ENCODE measurements at regions not wholly inside any gene's neighbourhood (a gene's known extent, or its start where the extent isn't known, plus 50 kb on each side); places are given as distances from the start of the nearest gene placed in this dataset.
"Not testable (repeated sequence)": the region's sequence is repeated elsewhere in the genome, so short reads cannot be mapped to it uniquely, and the experiment has no call there.

- TF ChIP-seq CTCF (conservative IDR thresholded peaks at IDR 0.05); EZH2 (IDR thresholded peaks at IDR 0.05; ENCODE audit: low read depth): not testable (repeated sequence)
Observed at GRCh38 chr10:46668357-46668997, 89.5 kb downstream of the SYT15 start.
